ENCODE measurements at regions not wholly inside any gene's neighbourhood (a gene's known extent, or its start where the extent isn't known, plus 50 kb on each side); places are given as distances from the start of the nearest gene placed in this dataset.

DNA sequence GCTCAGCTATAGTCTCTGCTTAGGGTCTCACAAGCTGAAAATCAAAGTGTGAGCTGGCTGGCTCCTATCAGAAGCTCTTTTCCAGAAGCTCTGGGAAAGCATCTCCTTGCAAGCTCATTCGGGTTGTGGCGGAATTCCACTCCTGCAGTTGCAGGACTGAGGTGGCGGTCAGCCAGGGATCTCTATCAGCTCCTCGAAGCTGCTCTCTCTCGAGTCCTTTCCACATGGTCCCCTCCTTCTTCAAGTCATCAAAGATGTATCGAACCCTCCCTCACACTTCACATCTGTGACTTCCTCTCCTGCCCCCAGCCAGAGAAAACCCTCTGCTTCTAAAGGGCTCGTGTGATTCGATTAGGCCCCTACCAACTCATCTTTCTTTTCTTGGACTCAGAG lies 141.7 kb downstream of the ZFP36L2 start:
- DNase-seq, result no peak

DNA sequence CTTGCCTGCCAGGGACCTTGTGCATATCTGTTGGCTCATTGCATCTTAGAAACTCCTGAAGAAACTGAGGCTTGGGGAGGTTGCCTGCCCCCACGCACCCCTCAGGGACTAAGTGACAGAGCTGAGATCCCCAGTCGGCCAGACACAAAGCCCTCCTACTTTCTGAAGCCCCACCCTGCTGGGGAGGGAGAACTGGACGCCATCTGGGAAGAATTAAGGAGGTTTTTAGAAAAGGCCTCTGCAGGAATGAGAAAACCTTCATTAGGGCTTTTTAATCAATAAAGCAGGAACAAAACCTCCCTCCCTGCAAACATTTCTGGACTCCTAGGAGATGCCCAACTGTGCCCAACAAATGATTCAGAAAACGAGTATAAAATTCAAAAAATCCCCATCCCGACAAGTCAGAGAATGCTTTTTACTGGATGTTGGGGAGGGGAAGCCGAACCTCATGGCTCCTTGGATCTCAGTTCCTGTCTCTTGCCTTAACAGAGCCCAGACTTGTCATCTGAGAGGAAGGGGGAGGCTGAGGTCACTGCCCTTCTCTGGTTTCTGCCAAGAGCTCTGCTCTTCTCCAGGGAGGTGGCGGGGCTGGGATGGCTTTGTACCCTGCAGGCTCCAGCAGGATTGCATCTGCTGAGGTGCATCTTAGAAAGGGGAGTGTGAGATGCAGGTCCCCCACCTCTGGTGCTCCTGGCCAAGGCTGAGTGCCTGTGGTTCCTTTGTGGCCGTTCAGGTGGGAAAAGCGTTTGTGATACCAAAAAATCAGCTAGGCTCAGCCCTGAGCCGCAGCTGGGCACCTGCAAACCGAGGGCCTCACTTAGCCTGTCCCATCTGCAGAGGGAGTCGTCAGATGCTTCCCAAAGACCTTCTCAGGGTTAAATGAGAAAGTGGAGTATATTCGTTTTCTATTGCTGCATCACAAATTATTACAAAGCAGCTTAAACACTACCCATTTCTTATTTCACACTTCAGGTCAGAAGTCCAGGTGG lies 142.4 kb downstream of the ZFP36L2 start:
- DNase-seq, result no peak

DNA sequence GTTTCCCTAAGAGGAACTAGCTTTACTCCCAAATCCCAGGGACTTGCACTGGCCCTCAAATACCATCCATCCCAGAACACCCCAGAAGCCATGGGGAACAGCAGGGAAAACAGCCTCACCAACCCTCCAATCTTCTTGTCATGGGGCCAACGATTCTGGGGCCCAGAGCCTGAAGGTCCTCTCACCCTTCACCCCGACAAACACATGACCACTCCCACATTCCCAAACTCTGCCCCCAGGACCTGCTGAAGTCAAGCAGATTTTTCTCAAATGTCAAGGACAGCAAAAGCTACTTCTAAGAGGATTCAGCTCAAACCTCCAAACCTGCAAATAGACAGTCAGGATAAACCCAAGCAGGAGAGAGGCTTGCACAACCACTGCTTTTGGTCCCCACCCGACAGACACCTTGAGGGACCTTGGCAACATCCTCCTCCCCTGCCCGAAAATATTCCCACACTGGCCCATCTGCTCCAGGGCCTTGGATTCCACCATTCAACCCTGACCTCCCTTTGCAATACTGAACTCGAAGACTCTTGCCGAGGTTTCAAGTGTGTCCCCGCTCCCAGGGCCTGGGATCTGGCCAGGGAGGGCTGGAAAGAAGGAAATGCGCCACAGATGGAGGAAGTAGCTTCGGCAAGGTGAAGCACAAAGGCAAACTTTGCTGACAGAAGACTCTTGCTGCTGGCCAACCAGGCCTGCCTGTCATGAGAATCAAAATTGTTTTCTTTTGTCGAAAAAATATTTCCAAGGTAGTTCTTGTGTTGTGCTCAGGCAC lies 143.3 kb downstream of the ZFP36L2 start:
- DNase-seq, result no peak

DNA sequence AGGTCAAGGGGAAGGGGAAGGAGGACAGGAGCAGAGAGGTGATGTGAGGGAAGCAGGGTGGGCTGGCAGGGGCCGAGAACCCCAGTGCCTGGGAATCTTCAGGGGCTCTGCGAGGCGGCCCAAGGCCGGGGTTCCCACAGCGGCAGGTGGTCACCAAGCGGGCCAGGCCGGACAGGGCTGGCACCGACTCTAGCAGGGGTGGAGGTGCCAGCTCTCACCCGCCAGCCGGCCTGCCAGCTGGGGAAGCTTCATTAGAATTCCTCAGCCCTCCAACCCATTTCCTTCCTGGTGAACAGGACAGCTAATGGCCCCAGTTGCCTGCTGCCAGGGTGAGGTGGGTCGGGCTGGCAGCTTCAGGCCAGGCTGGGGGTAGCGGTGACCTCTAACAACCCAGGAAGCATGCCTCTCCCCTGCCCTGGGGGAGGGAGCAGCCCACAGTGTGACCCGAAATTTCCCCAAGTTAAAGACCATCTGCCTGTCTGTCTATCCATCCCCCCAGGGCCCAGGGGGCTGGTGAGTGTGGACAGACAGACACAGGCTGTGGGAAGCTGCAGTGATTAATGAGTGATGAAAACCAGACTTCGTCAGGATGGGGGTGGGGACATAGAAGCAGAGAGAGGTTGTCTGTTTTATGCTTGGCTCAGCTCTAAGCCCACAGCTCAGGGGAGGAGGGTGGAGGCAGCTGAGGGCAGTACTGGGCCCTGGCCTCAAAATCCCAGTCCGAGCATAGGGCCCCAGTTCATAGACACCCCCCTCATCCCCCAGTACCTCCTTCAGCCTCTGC lies 144.1 kb downstream of the ZFP36L2 start:
- DNase-seq, result no peak

DNA sequence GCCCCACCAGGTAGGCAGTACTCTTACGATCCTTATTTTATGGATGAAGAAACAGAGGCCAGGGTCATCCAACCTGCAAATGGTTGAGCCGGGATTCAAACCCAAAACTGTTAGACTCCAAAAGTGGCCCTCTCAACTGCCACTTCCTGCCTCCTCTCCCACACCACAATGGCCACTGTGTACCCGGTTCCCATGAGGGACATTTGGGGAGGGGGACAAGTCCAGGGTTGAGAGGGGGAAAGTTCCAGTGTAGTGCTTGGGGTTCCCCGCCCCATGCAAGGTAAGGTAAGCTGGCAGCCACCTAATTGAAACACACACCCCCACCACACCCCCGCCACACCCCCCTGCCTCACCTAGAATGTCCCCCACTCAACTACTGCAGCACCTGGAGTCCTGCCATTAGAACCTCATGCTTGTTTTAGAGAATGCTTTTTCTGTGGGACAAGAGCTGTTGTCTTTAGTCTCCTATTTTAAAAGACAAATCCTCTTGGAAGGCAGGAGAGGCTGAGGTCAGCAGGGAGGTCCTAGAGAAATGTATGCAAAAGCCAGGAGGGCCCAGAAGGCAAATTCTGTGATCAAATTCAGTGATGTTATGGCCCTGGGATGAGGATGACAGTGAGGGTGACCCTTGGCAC lies 145.2 kb downstream of the ZFP36L2 start:
- DNase-seq, result no peak

DNA sequence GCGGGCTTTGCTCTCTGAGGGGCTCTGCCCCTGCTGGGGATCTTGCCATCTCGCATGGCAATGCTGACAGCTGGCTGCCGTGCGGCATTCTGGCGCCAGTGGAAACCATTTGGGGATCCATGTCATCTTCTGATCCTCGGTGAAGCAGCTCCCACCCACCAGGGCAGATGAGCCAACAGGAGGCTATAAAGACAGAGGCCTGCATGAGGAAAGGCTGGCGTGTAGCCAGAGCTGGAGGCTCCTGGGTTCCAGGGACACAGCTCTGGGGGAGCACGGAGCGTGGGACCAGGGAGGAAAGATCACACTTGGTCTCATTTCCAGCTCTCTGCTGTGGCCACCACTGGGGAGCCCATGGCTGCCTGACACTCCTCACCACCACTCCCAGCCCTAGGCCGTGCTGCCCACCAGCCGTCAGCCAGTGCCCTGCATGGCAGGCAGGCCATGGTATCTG lies 145.8 kb downstream of the ZFP36L2 start:
- DNase-seq, result no peak

DNA sequence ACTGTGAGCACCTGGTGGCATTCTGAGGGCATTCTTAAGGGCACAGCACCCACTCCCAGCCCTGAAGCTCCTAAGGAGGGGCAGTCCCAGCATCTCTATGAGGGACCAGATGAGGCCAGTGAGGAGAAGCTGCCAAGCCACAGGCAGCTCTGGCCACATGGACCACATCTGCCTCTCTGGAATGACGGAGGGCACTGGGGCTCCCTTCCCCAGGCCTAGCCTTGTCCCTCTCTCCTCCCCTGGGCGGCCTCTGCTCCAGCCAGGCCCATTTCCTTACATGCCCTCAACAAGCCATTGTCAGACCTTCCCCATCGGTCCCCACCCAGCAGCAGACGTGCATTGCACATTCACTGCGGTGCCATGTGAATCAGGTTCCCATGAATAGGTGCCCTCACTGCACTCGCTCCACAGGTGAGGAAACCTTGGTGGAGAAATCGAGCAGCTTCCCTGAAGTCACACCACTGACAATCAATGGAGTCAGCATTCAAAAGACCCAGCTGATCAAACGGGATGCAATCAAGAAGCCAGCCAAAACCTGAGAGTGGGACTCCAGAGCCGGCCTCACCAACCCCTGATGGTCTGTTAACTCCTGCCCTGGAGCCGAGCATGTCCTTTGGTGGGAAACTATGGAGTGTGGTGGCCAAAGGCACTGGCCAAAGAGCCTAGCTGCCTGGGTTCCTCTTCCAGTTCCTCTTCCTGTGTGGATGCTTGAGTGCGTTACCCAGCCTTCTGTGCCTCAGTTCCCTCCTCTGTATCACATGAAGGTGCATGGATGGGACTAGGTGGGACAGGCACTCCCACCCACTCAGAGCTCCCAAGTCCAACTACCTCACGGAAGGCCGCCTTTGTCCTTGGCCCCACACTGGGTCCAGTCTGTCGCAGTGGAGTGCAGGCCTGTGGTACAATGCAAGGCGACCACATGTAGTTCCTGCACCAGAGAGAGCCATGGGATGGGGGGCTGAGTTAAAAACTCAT lies 147.3 kb downstream of the ZFP36L2 start:
- DNase-seq, result no peak

DNA sequence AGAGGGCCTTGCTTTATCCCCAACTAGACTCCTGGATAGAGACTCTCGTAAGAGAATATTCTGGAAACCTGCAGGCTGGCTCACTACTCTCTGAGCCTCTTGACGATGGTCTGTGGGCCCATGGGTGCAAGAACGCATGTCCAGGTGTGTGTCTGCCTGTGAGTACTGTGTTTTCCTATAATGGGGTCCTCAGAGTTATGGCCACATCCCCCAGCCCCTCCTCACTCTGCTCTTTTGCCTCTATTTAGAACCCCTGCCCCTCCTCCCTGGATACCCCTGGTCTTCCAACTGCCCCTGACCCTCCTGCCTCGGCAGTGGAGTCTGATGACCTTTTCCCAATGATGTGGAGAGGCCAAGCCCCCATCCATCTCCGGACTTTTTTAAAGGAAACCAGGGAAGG lies 148.1 kb downstream of the ZFP36L2 start:
- DNase-seq, result no peak

DNA sequence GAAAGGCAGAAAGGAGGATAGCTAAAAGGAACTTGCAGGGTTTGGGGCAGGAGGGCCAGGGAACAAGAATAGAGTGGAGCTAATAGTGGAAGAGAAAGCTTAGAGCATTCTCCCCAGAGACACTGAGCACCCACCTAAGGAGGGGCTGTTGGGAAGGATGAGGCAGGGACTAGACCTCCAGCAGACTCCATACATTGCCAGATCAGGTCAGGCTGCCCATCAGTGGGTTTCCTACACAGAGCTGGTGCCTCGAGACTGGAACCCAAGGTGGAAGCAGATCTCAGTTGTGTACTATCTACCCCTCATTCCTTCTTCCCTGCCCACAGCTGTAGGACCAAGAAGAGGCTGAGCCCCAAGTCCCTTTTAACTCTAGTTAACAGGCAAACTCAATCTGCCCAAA lies 148.5 kb downstream of the ZFP36L2 start:
- no peak for DNase-seq

DNA sequence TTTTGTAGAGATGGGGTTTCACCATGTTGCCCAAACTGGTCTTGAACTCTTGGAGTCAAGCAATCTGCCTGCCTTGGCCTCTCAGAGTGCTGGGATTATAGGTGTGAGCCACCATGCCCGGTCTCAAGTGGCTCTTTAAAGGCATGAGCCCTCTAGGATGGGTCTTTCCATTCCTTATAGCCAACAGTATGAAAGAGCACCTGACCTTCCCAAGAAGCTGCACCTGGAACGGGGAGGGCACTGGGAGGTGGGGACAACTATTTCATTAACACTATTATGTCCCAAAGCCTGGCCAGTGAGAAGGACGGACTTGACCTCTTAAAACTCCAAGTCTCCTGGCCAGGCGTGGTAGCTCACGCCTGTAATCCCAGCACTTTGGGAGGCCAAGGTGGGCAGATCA lies 149.7 kb downstream of the ZFP36L2 start:
- no peak for DNase-seq

DNA sequence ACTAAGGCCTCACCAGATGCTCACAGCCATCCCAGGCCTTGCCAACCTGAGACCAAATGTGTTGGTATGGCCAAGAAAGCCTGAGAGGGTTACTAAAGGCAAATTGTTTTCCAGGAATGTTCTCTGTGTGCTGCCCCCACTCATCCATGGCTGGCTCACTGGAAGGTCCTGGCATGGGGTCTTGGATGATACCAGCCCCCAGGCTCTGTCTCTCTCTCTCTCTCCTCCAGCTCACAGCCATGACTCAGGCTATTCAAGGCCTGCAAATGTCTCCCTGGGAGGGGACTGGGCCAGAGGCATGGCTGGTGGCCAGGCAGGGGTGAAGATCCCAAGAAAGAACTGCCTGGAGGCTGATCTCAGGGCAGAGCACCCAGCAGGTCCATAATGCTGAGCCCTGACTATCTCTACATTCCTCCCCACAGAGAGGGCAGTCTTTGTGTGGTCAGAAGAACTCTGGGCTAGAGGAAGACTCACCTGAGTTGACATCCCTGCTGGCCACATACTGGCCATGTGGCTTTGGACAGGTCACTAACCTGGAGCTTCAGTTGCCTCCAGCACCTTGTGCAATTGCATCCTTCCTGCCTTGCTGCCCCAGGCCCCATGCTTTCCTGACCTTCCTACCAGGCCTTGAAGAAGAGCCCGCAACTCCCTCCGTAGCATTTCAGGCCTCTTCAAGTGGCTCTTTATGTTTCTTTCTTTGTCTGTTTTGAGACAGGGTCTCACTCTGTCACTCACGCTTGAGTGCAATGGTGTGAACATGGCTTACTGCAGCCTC lies 150.4 kb downstream of the ZFP36L2 start:
- no peak for DNase-seq

DNA sequence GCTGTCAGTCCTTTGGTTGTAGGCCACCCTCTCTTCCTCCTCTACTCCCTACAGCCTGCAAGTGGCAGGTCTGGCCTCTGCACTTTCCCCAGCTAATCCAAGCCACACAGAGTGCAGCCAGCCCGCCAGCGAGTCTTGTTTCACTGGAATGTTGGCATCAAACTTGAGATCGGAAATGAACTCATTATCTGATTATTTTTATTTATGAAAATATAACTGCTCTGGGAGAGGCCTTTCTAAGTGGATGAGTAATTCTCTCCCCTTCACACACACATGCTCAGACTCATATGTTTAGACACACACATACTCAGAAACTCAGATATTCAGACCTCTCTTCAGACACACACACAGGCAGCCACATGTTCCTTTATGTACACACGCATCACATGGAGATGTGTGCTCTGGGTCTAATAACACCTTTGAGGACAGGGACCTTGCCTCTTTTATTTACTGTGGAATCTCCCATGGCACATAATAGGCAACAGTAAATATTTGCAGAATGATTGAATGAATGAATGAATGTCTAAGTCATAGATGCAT lies 151.3 kb downstream of the ZFP36L2 start:
- DNase-seq, result no peak

DNA sequence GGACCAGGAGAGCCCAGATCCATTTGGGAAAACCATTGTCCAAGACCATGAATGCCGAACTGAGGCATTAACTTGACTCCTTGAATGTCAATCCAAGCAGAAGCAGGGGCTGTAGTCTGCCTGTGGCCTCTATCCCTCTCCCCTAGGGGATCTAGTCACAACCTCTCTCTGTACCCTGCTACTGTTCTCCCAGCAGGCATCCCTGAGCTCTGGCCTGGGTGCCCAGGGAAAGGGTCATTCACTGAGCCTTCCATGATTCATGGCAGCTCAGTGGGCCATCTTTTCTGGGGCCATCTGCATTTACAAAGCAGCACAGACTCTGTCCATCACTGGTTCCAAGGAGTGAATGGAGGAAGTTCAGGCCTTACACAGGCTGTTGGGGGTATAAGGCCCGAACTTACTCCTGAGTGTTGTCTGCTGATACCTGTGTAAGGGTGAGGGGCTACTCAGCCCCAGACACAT lies 151.8 kb downstream of the ZFP36L2 start:
- no peak for DNase-seq

DNA sequence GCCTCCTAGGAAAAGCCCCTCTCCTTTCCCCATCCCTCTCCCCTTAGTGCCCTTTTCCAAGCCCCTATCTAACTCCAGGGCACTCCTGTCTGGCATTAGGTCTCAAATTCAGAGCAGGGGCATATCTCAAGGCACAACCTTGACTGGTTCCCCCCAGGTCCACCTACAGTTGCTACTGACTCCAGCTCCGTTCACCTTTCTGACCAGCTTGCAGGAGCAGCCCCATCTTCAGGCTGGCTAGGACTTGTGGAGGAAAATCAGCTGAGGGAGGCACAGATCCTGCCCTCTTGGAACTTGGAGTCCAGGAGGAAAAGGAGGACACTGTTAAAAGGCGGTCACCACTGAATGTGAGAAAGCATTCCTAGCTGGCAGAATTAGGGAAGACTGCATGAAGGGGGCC lies 152.4 kb downstream of the ZFP36L2 start:
- no peak for DNase-seq

DNA sequence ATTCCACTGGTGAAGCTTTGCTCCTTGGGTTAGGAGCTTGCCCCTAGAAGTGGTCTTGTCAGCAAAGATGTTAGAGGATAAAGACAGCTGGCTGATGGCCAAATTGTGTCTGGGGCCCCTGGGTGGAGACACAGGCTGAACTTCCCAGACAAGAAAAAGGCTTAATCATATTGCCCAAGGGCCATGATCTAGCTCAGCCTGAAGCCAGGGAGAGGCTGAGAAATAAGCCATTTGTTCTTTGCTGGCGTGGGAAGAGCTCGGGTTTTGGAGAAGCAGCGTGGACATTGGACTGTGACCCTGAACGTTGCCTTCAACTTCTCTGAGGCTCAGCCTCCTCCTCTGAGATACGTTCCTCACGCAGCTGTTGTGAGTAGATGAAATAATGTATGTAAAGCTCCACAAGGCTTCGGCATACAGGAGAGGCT lies 153.0 kb downstream of the ZFP36L2 start:
- no peak for DNase-seq

DNA sequence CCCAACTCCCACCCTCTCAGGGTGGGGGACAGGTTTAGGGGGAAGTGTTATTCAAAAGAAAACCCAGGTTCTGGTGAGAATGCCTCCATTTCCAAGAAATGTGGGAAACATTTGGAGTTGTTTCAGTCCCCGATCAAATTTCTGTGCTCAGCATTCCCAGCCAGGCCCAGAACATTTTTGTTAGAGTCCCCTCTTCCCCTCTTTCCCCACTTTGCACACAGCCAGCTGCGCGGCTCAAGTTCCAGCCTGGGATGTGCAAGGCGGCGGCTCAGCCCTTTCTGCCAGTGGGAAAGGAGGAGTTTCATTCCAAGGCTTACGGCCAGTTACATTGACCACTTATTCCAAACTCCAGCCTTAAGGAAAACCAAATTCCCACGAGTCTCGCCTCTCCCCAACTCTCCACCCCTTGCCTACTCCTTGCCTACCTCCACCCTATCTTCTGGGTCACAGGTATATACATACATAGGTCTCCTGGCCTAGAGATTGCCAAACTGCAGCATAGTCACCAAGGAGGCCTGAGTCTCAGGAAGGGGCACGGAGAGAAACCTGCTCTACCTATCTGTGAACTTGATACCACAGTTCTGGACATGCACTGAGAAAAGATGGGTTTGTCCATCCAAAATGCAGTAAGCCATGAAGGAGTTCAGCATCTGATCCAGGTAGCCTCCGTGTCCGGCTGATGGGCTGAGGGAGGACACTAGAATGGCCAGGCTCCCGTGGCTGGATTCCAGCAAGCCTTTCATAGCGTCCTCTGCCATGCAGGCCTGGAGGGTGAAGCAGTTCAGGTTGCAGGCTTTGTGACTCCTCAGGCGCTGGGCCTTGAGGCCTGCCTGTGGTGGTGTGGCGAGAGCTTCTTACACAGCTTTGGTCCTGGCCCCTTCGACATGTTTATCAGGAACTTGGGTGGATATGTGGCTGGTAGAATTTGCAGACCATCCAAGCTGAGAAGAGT lies 154.5 kb downstream of the ZFP36L2 start:
- no peak for DNase-seq

DNA sequence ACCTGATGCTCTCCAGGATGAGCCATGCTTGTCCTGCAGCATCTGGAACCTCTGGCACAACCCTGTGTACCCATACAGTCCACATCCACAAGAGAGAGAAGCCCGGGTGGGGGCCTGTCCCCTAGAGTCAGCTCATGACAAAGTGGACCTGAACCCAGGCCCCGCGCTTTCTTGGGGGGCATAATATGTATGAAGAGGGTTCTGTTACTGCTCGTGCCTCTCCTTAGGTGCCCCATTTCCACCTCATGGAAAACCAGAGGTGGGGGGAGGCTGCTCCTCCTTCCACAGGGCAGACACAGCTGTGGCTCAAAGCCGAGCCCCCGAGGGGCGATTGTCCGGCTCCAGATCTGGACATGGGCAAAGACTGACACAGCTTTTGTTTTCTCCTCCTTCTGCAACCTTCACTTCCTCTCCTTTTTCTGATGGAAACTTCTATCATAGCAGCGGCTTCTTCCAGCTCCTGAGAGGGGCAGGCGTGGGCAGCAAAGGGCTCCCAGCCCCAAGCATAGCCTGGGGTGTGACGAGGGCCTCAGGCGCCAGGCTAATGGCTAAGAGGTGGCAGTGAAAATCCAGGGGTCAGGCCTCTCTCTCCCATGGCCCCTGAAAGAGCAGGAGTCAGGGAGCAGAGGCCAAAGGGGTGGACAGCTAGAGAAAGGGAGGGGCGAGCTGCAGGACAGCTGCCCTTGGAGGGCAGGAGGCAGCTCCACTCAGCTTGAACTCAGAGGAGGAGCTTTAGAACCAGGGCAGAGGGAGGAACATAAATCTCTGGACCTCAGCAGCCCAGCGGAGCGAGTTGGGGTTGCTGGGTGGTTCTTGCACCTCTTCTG lies 155.5 kb downstream of the ZFP36L2 start:
- no peak for DNase-seq

DNA sequence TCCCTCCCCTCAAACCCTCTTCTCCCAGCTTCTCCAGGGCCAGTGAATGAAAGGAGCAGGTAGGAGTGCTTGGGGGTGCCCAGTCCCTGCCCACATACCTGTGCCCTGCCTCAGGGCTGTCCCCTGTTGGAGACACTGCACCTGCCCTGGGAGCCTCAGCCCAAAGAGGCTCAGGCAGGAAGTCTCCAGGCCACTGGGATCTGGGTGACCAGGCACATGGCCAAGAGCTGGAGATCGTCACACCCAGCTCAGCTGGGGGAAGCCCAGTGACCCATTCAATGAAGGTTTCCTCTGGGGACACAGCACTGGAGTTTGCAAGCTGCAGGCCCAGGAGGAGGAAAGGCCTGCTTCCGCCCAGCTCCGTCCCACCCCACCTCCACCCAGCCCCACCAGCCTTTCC lies 156.4 kb downstream of the ZFP36L2 start:
- DNase-seq, result no peak
